GM12875 (cell line): ENCODE measurements at regions not wholly inside any gene's neighbourhood (a gene's known extent, or its start where the extent isn't known, plus 50 kb on each side); places are given as distances from the start of the nearest gene placed in this dataset.

Experiments
- H3K4me3 ChIP-seq: one replicate; pipeline ENCODE4 v1.5.1; 2011; ENCODE audit warnings: low read depth, low read length, control low read depth
- CTCF ChIP-seq: IDR thresholded peaks from 2 replicates; pipeline ENCODE4 v1.5.1; 2011; ENCODE audit warnings: low read depth, mild to moderate bottlenecking, control low read depth, inconsistent platforms, low read length, moderate library complexity, borderline replicate concordance; ENCODE audit not compliant: insufficient read depth

GRCh38 chr1:221451741-221452140, 290.1 kb downstream of the DUSP10 start:
- H3K4me3 ChIP-seq, result no peak overlapping the region
- no peak for TF ChIP-seq CTCF

DNA sequence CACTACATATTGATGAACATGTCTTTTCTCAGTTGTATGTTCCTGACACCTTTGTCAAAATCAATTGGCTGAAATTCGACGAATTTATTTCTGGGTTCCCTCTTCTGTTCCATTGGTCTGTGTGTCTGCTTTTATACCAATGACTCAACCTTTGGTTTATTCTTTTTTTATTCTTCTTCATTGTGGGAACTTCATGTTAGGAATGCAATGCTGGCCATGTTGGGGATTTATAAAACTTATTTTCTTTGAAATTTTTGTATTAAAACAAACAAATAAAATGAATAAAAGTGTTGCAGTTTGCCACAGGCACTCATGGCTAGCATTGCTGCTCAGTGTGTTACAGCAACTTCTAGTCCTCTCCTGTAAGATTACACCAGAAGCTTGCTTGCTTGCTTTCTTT, 287.8 kb downstream of the DUSP10 start:
- H3K4me3 ChIP-seq, result no peak overlapping the region
- TF ChIP-seq CTCF, result no peak

GRCh38 chr1:221456918-221457317, 285.0 kb downstream of the DUSP10 start:
- TF ChIP-seq CTCF, result no peak
- H3K4me3 ChIP-seq, result no peak overlapping the region

DNA sequence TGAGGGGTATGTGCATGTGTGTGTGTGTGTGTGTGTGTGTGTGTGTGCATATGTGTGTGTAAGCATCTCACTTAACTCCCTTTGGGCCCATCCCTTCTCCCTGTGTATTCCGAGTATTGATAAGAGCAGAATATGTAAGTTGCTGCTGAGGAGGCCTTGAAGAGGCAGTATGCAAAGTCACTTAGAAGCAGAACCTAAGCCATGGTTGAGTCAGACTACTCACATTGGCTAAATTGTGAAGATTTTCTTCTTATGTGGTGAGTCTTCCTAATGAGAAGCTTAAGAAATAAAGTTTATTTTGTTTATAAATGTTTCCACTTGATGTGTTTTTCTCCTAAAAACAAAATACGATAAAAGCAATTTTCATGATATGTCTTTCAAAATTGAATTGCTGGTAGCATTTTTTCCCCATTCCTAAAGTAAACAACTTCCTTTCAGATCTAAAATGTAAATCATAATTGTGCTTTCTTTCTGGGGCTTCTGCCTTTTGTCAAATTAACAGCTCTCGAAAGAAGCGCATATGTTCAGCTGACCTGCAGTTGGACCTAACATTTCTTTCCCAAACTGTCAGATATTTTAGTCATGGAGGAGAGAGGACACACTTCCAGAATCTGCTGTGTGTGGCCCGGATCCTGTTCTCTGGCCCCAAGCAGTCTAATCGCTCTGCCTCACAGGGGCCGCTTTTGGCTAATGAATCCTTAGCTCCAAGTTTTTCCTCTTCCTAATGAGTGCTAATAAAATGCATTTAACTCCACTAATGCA, 284.0 kb downstream of the DUSP10 start:
- H3K4me3 ChIP-seq, result no peak overlapping the region
- TF ChIP-seq CTCF, result no peak

- no peak for TF ChIP-seq CTCF
- H3K4me3 ChIP-seq, result no peak overlapping the region
Measured at GRCh38 chr1:221458447-221459156, 283.3 kb downstream of the DUSP10 start.

DNA sequence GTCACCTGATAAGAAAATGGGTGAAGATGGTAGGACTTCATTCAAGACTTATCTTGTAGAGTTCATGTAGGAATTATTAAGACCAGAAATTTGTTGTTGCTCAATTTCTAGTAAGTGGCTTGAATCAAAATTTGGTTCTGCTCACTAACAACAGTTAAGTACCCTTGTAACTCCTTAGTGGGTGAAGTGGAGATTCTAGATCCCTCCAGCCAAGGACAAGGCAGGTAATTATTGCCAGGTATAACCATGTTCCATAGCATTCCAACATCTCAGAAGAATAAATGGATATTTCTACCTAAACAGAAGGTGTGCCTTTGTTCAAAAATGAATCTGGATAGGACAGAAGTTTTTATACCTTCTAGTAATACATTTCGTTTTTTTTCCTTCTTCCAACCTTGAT, 282.3 kb downstream of the DUSP10 start:
- H3K4me3 ChIP-seq, result no peak overlapping the region
- TF ChIP-seq CTCF, result no peak

DNA sequence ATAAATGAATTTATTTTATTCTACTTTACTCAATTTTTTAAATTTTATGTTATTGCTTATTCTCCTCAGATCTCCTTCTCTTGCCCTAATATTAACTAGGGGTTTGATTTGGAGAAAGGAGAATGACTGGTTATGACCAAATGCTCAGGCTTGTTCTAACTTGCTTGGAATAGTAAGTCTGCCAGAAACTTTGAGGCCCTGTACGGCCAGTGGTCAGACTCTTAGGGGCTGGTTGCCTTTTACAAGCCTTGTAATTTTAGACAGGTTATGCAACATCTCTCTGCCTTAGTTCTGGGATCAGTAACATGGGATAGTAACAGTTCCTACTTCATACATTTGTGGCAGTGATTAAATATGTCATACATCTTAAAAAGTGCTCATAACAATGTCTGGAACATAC, 279.5 kb downstream of the DUSP10 start:
- H3K4me3 ChIP-seq, result no peak overlapping the region
- TF ChIP-seq CTCF, result no peak
